ENCODE measurements at regions not wholly inside any gene's neighbourhood (a gene's known extent, or its start where the extent isn't known, plus 50 kb on each side); places are given as distances from the start of the nearest gene placed in this dataset.
A peak's percentile ranks its signal among the peaks of the same experiment; 100 is the strongest.

GRCh38 chr14:95466506-95466905, 49.9 kb downstream of the SYNE3 start:
- Mint-ChIP-seq H3K27me3 (ENCODE audit: low read depth) (no peaks in the 10 kb centered on the region), H3K4me3 (no peak overlapping the region), H3K36me3 (ENCODE audit: low read depth) (peaks cover 74% of the 10 kb centered on the region), H3K9me3 (ENCODE audit: insufficient read depth) (no peaks in the 10 kb centered on the region), H3K4me1 (ENCODE audit: low read depth) (peaks cover 50% of the 10 kb centered on the region), H3K27ac (no peak overlapping the region)
- ATAC-seq (no peak), DNase-seq (no peak)
- POLR2A ChIA-PET, result no interaction called here
- CTCF ChIA-PET, result no interaction called here

- DNase-seq, result no peak
- CTCF ChIA-PET, result no interaction called here
- peaks cover 51% of the 10 kb centered on the region for H3K4me1 Mint-ChIP-seq (ENCODE audit: low read depth)
- H3K4me3 Mint-ChIP-seq, result no peak overlapping the region
- H3K27me3 Mint-ChIP-seq (ENCODE audit: low read depth), result no peaks in the 10 kb centered on the region
- no peaks in the 10 kb centered on the region for H3K9me3 Mint-ChIP-seq (ENCODE audit: insufficient read depth)
- POLR2A ChIA-PET, result no interaction called here
- no peak for ATAC-seq
- H3K36me3 Mint-ChIP-seq (ENCODE audit: low read depth), result peaks cover 72% of the 10 kb centered on the region
- H3K27ac Mint-ChIP-seq, result no peak overlapping the region
Observed at GRCh38 chr14:95465936-95466335, 50.5 kb downstream of the SYNE3 start.

GRCh38 chr14:95465358-95465757, 51.1 kb downstream of the SYNE3 start:
- ChIA-PET POLR2A (interaction anchor here (1.0 kb wide), 1 partner anchor 69 kb away, joined by 3 read pairs; the partner anchor contains the start of gene GLRX5), CTCF (interaction anchor here (2.7 kb wide), 1 partner anchor 51 kb away, joined by 9 read pairs; the partner anchor contains the start of gene SYNE3)
- peaks cover 76% of the 10 kb centered on the region for H3K36me3 Mint-ChIP-seq (ENCODE audit: low read depth)
- no peaks in the 10 kb centered on the region for H3K27me3 Mint-ChIP-seq (ENCODE audit: low read depth)
- no peak overlapping the region for H3K4me3 Mint-ChIP-seq
- DNase-seq (no peak), ATAC-seq (no peak)
- H3K4me1 Mint-ChIP-seq (ENCODE audit: low read depth), result peaks cover 51% of the 10 kb centered on the region
- H3K9me3 Mint-ChIP-seq (ENCODE audit: insufficient read depth), result no peaks in the 10 kb centered on the region
- peak overlapping the region; percentile 89 for H3K27ac Mint-ChIP-seq

- Mint-ChIP-seq H3K9me3 (ENCODE audit: insufficient read depth) (no peaks in the 10 kb centered on the region), H3K36me3 (ENCODE audit: low read depth) (peaks cover 72% of the 10 kb centered on the region), H3K4me3 (no peak overlapping the region), H3K27ac (peak overlapping the region; percentile 89), H3K4me1 (ENCODE audit: low read depth) (peaks cover 46% of the 10 kb centered on the region), H3K27me3 (ENCODE audit: low read depth) (no peaks in the 10 kb centered on the region)
- ATAC-seq (no peak), DNase-seq (no peak)
- CTCF ChIA-PET, result interaction anchor here (0.9 to 3.4 kb wide), 9 partner anchors 11 to 72 kb away, joined by 3 to 23 read pairs (median 8); partner anchors contain the start of gene SYNE3
- POLR2A ChIA-PET, result interaction anchor here (1.0 to 1.4 kb wide), 3 partner anchors 11 to 70 kb away, joined by 3 to 5 read pairs (median 3); partner anchors contain the start of gene GLRX5
Observed at GRCh38 chr14:95464514-95464913, 51.9 kb downstream of the SYNE3 start.

GRCh38 chr14:95464103-95464502, 52.3 kb downstream of the SYNE3 start:
- no peaks in the 10 kb centered on the region for H3K27me3 Mint-ChIP-seq (ENCODE audit: low read depth)
- peaks cover 46% of the 10 kb centered on the region for H3K4me1 Mint-ChIP-seq (ENCODE audit: low read depth)
- no peaks in the 10 kb centered on the region for H3K9me3 Mint-ChIP-seq (ENCODE audit: insufficient read depth)
- peaks cover 75% of the 10 kb centered on the region for H3K36me3 Mint-ChIP-seq (ENCODE audit: low read depth)
- no peak overlapping the region for H3K4me3 Mint-ChIP-seq
- ChIA-PET CTCF (interaction anchor here (0.9 to 3.4 kb wide), 14 partner anchors 10 to 72 kb away, joined by 3 to 23 read pairs (median 4); partner anchors contain the start of gene SYNE3), POLR2A (interaction anchor here (1.0 to 1.4 kb wide), 2 partner anchors 11 to 59 kb away, joined by 3 to 5 read pairs; no protein-coding TSS in a partner anchor)
- ATAC-seq, result no peak
- DNase-seq, result no peak
- peak overlapping the region; percentile 89 for H3K27ac Mint-ChIP-seq

GRCh38 chr14:95463171-95463901, 53.1 kb downstream of the SYNE3 start:
- ChIA-PET CTCF (interaction anchor here (1.2 to 3.4 kb wide), 13 partner anchors 10 to 73 kb away, joined by 3 to 23 read pairs (median 5); partner anchors contain the start of gene SYNE3), POLR2A (interaction anchor here (0.6 to 1.4 kb wide), 5 partner anchors 10 to 60 kb away, joined by 3 to 5 read pairs (median 4); no protein-coding TSS in a partner anchor)
- Mint-ChIP-seq H3K27ac (peak overlapping the region; percentile 89), H3K4me3 (peak overlapping the region; percentile 18), H3K9me3 (ENCODE audit: insufficient read depth) (no peaks in the 10 kb centered on the region), H3K36me3 (ENCODE audit: low read depth) (peaks cover 74% of the 10 kb centered on the region), H3K4me1 (ENCODE audit: low read depth) (peaks cover 49% of the 10 kb centered on the region), H3K27me3 (ENCODE audit: low read depth) (no peaks in the 10 kb centered on the region)
- DNase-seq (peak; percentile 48), ATAC-seq (peak; percentile 70)

- H3K4me3 Mint-ChIP-seq, result no peak overlapping the region
- H3K4me1 Mint-ChIP-seq (ENCODE audit: low read depth), result peaks cover 49% of the 10 kb centered on the region
- H3K9me3 Mint-ChIP-seq (ENCODE audit: insufficient read depth), result no peaks in the 10 kb centered on the region
- ATAC-seq, result no peak
- no peak for DNase-seq
- H3K27me3 Mint-ChIP-seq (ENCODE audit: low read depth), result no peaks in the 10 kb centered on the region
- peak overlapping the region; percentile 89 for H3K27ac Mint-ChIP-seq
- peaks cover 76% of the 10 kb centered on the region for H3K36me3 Mint-ChIP-seq (ENCODE audit: low read depth)
- POLR2A ChIA-PET, result interaction anchor here (0.9 to 1.3 kb wide), 2 partner anchors 17 to 53 kb away, joined by 3 to 4 read pairs; no protein-coding TSS in a partner anchor
- CTCF ChIA-PET, result interaction anchor here (1.2 to 3.4 kb wide), 8 partner anchors 9 to 65 kb away, joined by 5 to 23 read pairs (median 8); partner anchors contain the start of gene SYNE3
Observed at GRCh38 chr14:95462491-95462890, 54.0 kb downstream of the SYNE3 start.

- Mint-ChIP-seq H3K27ac (peak overlapping the region; percentile 89), H3K36me3 (ENCODE audit: low read depth) (peaks cover 63% of the 10 kb centered on the region), H3K4me1 (ENCODE audit: low read depth) (peaks cover 46% of the 10 kb centered on the region), H3K9me3 (ENCODE audit: insufficient read depth) (no peaks in the 10 kb centered on the region), H3K4me3 (no peak overlapping the region), H3K27me3 (ENCODE audit: low read depth) (no peaks in the 10 kb centered on the region)
- POLR2A ChIA-PET, result no interaction called here
- ATAC-seq, result no peak
- CTCF ChIA-PET, result interaction anchor here (1.5 kb wide), 1 partner anchor 19 kb away, joined by 9 read pairs; no protein-coding TSS in a partner anchor
- DNase-seq, result no peak
Observed at GRCh38 chr14:95460647-95461478, 55.6 kb downstream of the SYNE3 start.

GRCh38 chr14:95458906-95459305, 57.5 kb downstream of the SYNE3 start:
- Mint-ChIP-seq H3K36me3 (ENCODE audit: low read depth) (peaks cover 56% of the 10 kb centered on the region), H3K27ac (no peak overlapping the region), H3K27me3 (ENCODE audit: low read depth) (no peaks in the 10 kb centered on the region), H3K4me3 (no peak overlapping the region), H3K9me3 (ENCODE audit: insufficient read depth) (no peaks in the 10 kb centered on the region), H3K4me1 (ENCODE audit: low read depth) (peaks cover 28% of the 10 kb centered on the region)
- no peak for ATAC-seq
- CTCF ChIA-PET, result interaction anchor here (0.8 to 1.1 kb wide), 3 partner anchors 17 to 68 kb away, joined by 3 to 5 read pairs (median 3); no protein-coding TSS in a partner anchor
- DNase-seq, result no peak
- POLR2A ChIA-PET, result no interaction called here

- no peak overlapping the region for H3K4me3 Mint-ChIP-seq
- ATAC-seq (no peak), DNase-seq (no peak)
- H3K27ac Mint-ChIP-seq, result no peak overlapping the region
- peaks cover 52% of the 10 kb centered on the region for H3K36me3 Mint-ChIP-seq (ENCODE audit: low read depth)
- no peaks in the 10 kb centered on the region for H3K9me3 Mint-ChIP-seq (ENCODE audit: insufficient read depth)
- H3K4me1 Mint-ChIP-seq (ENCODE audit: low read depth), result peaks cover 24% of the 10 kb centered on the region
- CTCF ChIA-PET, result interaction anchor here (0.8 to 2.1 kb wide), 4 partner anchors 16 to 31 kb away, joined by 3 to 5 read pairs (median 4); no protein-coding TSS in a partner anchor
- POLR2A ChIA-PET, result interaction anchor here (1.0 kb wide), 1 partner anchor 69 kb away, joined by 3 read pairs; no protein-coding TSS in a partner anchor
- no peaks in the 10 kb centered on the region for H3K27me3 Mint-ChIP-seq (ENCODE audit: low read depth)
Observed at GRCh38 chr14:95458459-95458858, 58.0 kb downstream of the SYNE3 start.

GRCh38 chr14:95456281-95456680, 60.2 kb downstream of the SYNE3 start:
- Mint-ChIP-seq H3K27me3 (ENCODE audit: low read depth) (no peaks in the 10 kb centered on the region), H3K4me1 (ENCODE audit: low read depth) (peaks cover 3% of the 10 kb centered on the region), H3K9me3 (ENCODE audit: insufficient read depth) (no peaks in the 10 kb centered on the region), H3K36me3 (ENCODE audit: low read depth) (peaks cover 45% of the 10 kb centered on the region), H3K4me3 (no peak overlapping the region), H3K27ac (no peak overlapping the region)
- ATAC-seq, result no peak
- no peak for DNase-seq
- ChIA-PET CTCF (no interaction called here), POLR2A (no interaction called here)
